ENCODE measurements at regions not wholly inside any gene's neighbourhood (a gene's known extent, or its start where the extent isn't known, plus 50 kb on each side); places are given as distances from the start of the nearest gene placed in this dataset.
"Not testable (repeated sequence)": the region's sequence is repeated elsewhere in the genome, so short reads cannot be mapped to it uniquely, and the experiment has no call there.

GRCh38 chr2:144124882-144125281 lies 395.0 kb downstream of the ZEB2 start:
- no peak for DNase-seq (ENCODE audit: low read depth in 6 of 9, low spot score in 9 of 9)
- H3K9me3 ChIP-seq (ENCODE audit: control insufficient read depth in 2 of 2, insufficient read depth in 1 of 2, low read length in 1 of 2), result no peaks in the 10 kb centered on the region
- no peak overlapping the region for H3K4me3 ChIP-seq (ENCODE audit: low read length in 2 of 2)
- H3K36me3 ChIP-seq (ENCODE audit: control insufficient read depth in 2 of 2, insufficient read depth in 2 of 2, low read length in 1 of 2), result no peaks in the 10 kb centered on the region
- no peaks in the 10 kb centered on the region for H3K27me3 ChIP-seq (ENCODE audit: control insufficient read depth in 2 of 2, insufficient read depth in 1 of 2, low read length in 1 of 2)
- H3K4me1 ChIP-seq (ENCODE audit: control insufficient read depth in 2 of 2, insufficient read depth in 2 of 2, low read length in 2 of 2), result no peaks in the 10 kb centered on the region
- no peak overlapping the region for H3K27ac ChIP-seq (ENCODE audit: low read depth in 1 of 2, low read length in 1 of 2)
- 98% methylated on average over 4 of the region's 4 CpGs for WGBS

DNA sequence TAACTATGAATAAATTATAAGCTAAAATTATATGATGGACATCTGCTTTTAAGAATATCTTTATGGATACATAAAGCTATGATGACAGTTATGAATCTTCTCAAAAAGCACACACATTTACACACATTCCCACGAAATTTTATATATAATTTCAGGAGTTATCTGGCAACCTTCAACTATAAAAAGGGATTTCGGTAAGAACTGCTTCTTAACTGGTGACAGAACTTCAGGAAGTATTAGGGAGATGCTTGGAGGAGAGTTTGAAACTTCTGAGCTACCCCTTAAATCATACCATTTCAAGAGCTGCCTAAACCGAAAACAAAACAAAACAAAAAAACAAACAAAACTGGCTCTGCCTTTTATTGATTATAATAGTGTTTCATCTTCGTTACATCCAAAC lies 399.4 kb downstream of the ZEB2 start:
- Histone ChIP-seq H3K27me3 (ENCODE audit: control insufficient read depth in 2 of 2, insufficient read depth in 1 of 2, low read length in 1 of 2) (no peaks in the 10 kb centered on the region), H3K4me3 (ENCODE audit: low read length in 2 of 2) (no peak overlapping the region), H3K4me1 (ENCODE audit: control insufficient read depth in 2 of 2, insufficient read depth in 2 of 2, low read length in 2 of 2) (no peaks in the 10 kb centered on the region), H3K27ac (ENCODE audit: low read depth in 1 of 2, low read length in 1 of 2) (no peak overlapping the region), H3K36me3 (ENCODE audit: control insufficient read depth in 2 of 2, insufficient read depth in 2 of 2, low read length in 1 of 2) (no peaks in the 10 kb centered on the region), H3K9me3 (ENCODE audit: control insufficient read depth in 2 of 2, insufficient read depth in 1 of 2, low read length in 1 of 2) (no peaks in the 10 kb centered on the region)
- no peak for DNase-seq (ENCODE audit: low read depth in 6 of 9, low spot score in 9 of 9)
- WGBS, result 95% methylated on average over 4 of the region's 4 CpGs

GRCh38 chr2:144117086-144117485 lies 402.8 kb downstream of the ZEB2 start:
- whole genome bisulfite sequencing, result 98% methylated on average over 3 of the region's 3 CpGs
- H3K27me3 ChIP-seq (ENCODE audit: control insufficient read depth in 2 of 2, insufficient read depth in 1 of 2, low read length in 1 of 2), result no peaks in the 10 kb centered on the region
- no peak overlapping the region for H3K4me3 ChIP-seq (ENCODE audit: low read length in 2 of 2)
- no peak overlapping the region for H3K27ac ChIP-seq (ENCODE audit: low read depth in 1 of 2, low read length in 1 of 2)
- peaks cover 0 to 2% of the 10 kb centered on the region in 2 donors for H3K9me3 ChIP-seq (ENCODE audit: control insufficient read depth in 2 of 2, insufficient read depth in 1 of 2, low read length in 1 of 2)
- no peak for DNase-seq (ENCODE audit: low read depth in 6 of 9, low spot score in 9 of 9)
- no peaks in the 10 kb centered on the region for H3K36me3 ChIP-seq (ENCODE audit: control insufficient read depth in 2 of 2, insufficient read depth in 2 of 2, low read length in 1 of 2)
- no peaks in the 10 kb centered on the region for H3K4me1 ChIP-seq (ENCODE audit: control insufficient read depth in 2 of 2, insufficient read depth in 2 of 2, low read length in 2 of 2)

GRCh38 chr2:144115739-144116291 lies 404.1 kb downstream of the ZEB2 start:
- WGBS, result 93% methylated on average over 1 of the region's 1 CpG
- H3K27me3 ChIP-seq (ENCODE audit: control insufficient read depth in 2 of 2, insufficient read depth in 1 of 2, low read length in 1 of 2), result no peaks in the 10 kb centered on the region
- H3K27ac ChIP-seq (ENCODE audit: low read depth in 1 of 2, low read length in 1 of 2), result no peak overlapping the region
- no peaks in the 10 kb centered on the region for H3K36me3 ChIP-seq (ENCODE audit: control insufficient read depth in 2 of 2, insufficient read depth in 2 of 2, low read length in 1 of 2)
- no peak overlapping the region for H3K4me3 ChIP-seq (ENCODE audit: low read length in 2 of 2)
- DNase-seq (ENCODE audit: low read depth in 6 of 9, low spot score in 9 of 9), result no peak
- H3K4me1 ChIP-seq (ENCODE audit: control insufficient read depth in 2 of 2, insufficient read depth in 2 of 2, low read length in 2 of 2), result no peaks in the 10 kb centered on the region
- H3K9me3 ChIP-seq (ENCODE audit: control insufficient read depth in 2 of 2, insufficient read depth in 1 of 2, low read length in 1 of 2), result peaks cover 0 to 2% of the 10 kb centered on the region in 2 donors

DNA sequence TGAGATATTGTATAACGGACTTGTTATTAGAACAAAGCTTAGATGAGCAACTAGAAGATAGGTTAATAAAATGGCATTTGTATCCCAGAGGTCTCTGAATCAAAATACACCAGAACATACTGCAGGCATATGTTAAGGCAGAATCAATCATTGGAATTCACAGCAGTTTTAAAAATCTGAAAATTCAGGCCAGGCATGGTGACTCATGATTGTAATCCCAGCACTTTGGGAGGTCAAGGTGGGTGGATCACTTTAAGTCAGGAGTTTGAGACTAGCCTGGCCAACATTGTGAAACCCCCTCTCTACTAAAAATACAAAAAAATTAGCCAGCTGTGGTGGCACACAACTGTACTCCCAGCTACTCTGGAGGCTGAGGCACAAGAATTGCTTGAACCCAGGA lies 405.2 kb downstream of the ZEB2 start:
- H3K36me3 ChIP-seq (ENCODE audit: control insufficient read depth in 2 of 2, insufficient read depth in 2 of 2, low read length in 1 of 2), result no peaks in the 10 kb centered on the region
- WGBS, result 97% methylated on average over 1 of the region's 1 CpG
- no peaks in the 10 kb centered on the region for H3K27me3 ChIP-seq (ENCODE audit: control insufficient read depth in 2 of 2, insufficient read depth in 1 of 2, low read length in 1 of 2)
- peaks cover 0 to 2% of the 10 kb centered on the region in 2 donors for H3K9me3 ChIP-seq (ENCODE audit: control insufficient read depth in 2 of 2, insufficient read depth in 1 of 2, low read length in 1 of 2)
- H3K27ac ChIP-seq (ENCODE audit: low read depth in 1 of 2, low read length in 1 of 2), result no peak overlapping the region
- H3K4me3 ChIP-seq (ENCODE audit: low read length in 2 of 2), result no peak overlapping the region
- no peak for DNase-seq (ENCODE audit: low read depth in 6 of 9, low spot score in 9 of 9)
- no peaks in the 10 kb centered on the region for H3K4me1 ChIP-seq (ENCODE audit: control insufficient read depth in 2 of 2, insufficient read depth in 2 of 2, low read length in 2 of 2)

GRCh38 chr2:144111437-144111836 lies 408.5 kb downstream of the ZEB2 start:
- Histone ChIP-seq H3K27ac (ENCODE audit: low read depth in 1 of 2, low read length in 1 of 2) (no peak overlapping the region), H3K4me3 (ENCODE audit: low read length in 2 of 2) (no peak overlapping the region), H3K4me1 (ENCODE audit: control insufficient read depth in 2 of 2, insufficient read depth in 2 of 2, low read length in 2 of 2) (no peaks in the 10 kb centered on the region), H3K27me3 (ENCODE audit: control insufficient read depth in 2 of 2, insufficient read depth in 1 of 2, low read length in 1 of 2) (no peaks in the 10 kb centered on the region), H3K36me3 (ENCODE audit: control insufficient read depth in 2 of 2, insufficient read depth in 2 of 2, low read length in 1 of 2) (no peaks in the 10 kb centered on the region), H3K9me3 (ENCODE audit: control insufficient read depth in 2 of 2, insufficient read depth in 1 of 2, low read length in 1 of 2) (peaks cover 0 to 2% of the 10 kb centered on the region in 2 donors)
- DNase-seq (ENCODE audit: low read depth in 6 of 9, low spot score in 9 of 9), result no peak
- 96% methylated on average over 2 of the region's 2 CpGs for WGBS

- not testable (repeated sequence) for H3K27ac ChIP-seq (ENCODE audit: low read depth in 1 of 2, low read length in 1 of 2); H3K36me3 ChIP-seq (ENCODE audit: control insufficient read depth in 2 of 2, insufficient read depth in 2 of 2, low read length in 1 of 2); H3K4me3 ChIP-seq (ENCODE audit: low read length in 2 of 2); H3K27me3 ChIP-seq (ENCODE audit: control insufficient read depth in 2 of 2, insufficient read depth in 1 of 2, low read length in 1 of 2); H3K4me1 ChIP-seq (ENCODE audit: control insufficient read depth in 2 of 2, insufficient read depth in 2 of 2, low read length in 2 of 2); DNase-seq (ENCODE audit: low read depth in 6 of 9, low spot score in 9 of 9)
- peaks cover 0 to 10% of the 10 kb centered on the region in 2 donors for H3K9me3 ChIP-seq (ENCODE audit: control insufficient read depth in 2 of 2, insufficient read depth in 1 of 2, low read length in 1 of 2)
- WGBS, result 94% methylated on average over 3 of the region's 3 CpGs
These were observed 413.8 kb downstream of the ZEB2 start for GRCh38 chr2:144106104-144106503.

GRCh38 chr2:144102386-144102785 lies 417.5 kb downstream of the ZEB2 start:
- Histone ChIP-seq H3K27ac (ENCODE audit: low read depth in 1 of 2, low read length in 1 of 2) (no peak overlapping the region), H3K4me1 (ENCODE audit: control insufficient read depth in 2 of 2, insufficient read depth in 2 of 2, low read length in 2 of 2) (no peaks in the 10 kb centered on the region), H3K9me3 (ENCODE audit: control insufficient read depth in 2 of 2, insufficient read depth in 1 of 2, low read length in 1 of 2) (peaks cover 0 to 10% of the 10 kb centered on the region in 2 donors), H3K27me3 (ENCODE audit: control insufficient read depth in 2 of 2, insufficient read depth in 1 of 2, low read length in 1 of 2) (no peaks in the 10 kb centered on the region), H3K36me3 (ENCODE audit: control insufficient read depth in 2 of 2, insufficient read depth in 2 of 2, low read length in 1 of 2) (no peaks in the 10 kb centered on the region), H3K4me3 (ENCODE audit: low read length in 2 of 2) (no peak overlapping the region)
- DNase-seq (ENCODE audit: low read depth in 6 of 9, low spot score in 9 of 9), result no peak
- WGBS, result 95% methylated on average over 2 of the region's 2 CpGs

- H3K27ac ChIP-seq (ENCODE audit: low read depth in 1 of 2, low read length in 1 of 2), result no peak overlapping the region
- H3K4me3 ChIP-seq (ENCODE audit: low read length in 2 of 2), result no peak overlapping the region
- 95% methylated on average over 6 of the region's 6 CpGs for whole genome bisulfite sequencing
- no peak for DNase-seq (ENCODE audit: low read depth in 6 of 9, low spot score in 9 of 9)
- no peaks in the 10 kb centered on the region for H3K4me1 ChIP-seq (ENCODE audit: control insufficient read depth in 2 of 2, insufficient read depth in 2 of 2, low read length in 2 of 2)
- H3K9me3 ChIP-seq (ENCODE audit: control insufficient read depth in 2 of 2, insufficient read depth in 1 of 2, low read length in 1 of 2), result peaks cover 0 to 10% of the 10 kb centered on the region in 2 donors
- H3K27me3 ChIP-seq (ENCODE audit: control insufficient read depth in 2 of 2, insufficient read depth in 1 of 2, low read length in 1 of 2), result no peaks in the 10 kb centered on the region
- no peaks in the 10 kb centered on the region for H3K36me3 ChIP-seq (ENCODE audit: control insufficient read depth in 2 of 2, insufficient read depth in 2 of 2, low read length in 1 of 2)
These were observed 420.0 kb downstream of the ZEB2 start for GRCh38 chr2:144099780-144100377.
